Amygdala (tissue), 56 donors: ENCODE measurements at regions not wholly inside any gene's neighbourhood (a gene's known extent, or its start where the extent isn't known, plus 50 kb on each side); places are given as distances from the start of the nearest gene placed in this dataset.
"Not testable (repeated sequence)": the region's sequence is repeated elsewhere in the genome, so short reads cannot be mapped to it uniquely, and the experiment has no call there.

ENCODE experiments used
- DNase-seq, 56 donors: peaks; one replicate each; lab custom pipeline; 2025; lab: John Stamatoyannopoulos, UW

DNA sequence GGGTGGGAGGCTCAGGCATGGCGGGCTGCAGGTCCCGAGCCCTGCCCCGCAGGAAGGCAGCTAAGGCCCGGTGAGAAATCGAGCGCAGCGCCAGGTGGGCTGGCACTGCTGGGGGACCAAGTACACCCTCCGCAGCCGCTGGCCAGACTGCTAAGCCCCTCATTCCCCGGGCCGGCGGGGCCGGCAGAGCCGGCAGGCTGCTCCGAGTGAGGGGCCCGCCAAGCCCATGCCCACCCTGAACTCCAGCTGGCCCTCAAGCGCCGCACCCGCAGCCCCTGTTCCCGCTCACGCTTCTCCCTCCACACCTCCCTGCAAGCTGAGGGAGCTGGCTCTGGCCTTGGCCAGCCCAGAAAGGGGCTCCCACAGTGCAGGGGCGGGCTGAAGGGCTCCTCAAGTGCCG lies 1361.1 kb upstream of the ZEB2 start:
- not testable (repeated sequence) for DNase-seq

GRCh38 chr2:145875016-145875415 lies 1355.1 kb upstream of the ZEB2 start:
- no peak for DNase-seq

GRCh38 chr2:145874466-145874865 lies 1354.5 kb upstream of the ZEB2 start:
- DNase-seq = peak in 6 of 56 donors; percentile 1 to 16 (median 3)

DNA sequence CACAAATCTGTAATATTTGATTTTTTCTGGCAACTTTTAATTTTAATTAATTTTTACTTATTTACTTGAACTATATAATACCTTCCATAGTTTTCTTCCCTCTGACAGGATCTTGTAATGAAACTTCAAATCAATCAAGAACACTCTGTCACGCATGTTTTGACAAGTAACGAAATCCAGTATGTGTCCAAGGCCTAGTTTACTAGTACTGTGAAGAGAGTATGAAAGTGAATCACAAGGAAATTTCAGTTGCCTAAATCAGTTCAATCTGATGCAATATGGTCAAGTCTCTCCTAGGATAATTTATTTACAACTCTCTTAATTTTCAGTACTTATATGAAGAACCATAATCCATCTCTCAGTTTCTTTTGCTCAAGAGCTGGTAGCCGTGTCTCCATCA lies 1344.6 kb upstream of the ZEB2 start:
- no peak for DNase-seq

GRCh38 chr2:145861940-145862339 lies 1342.0 kb upstream of the ZEB2 start:
- DNase-seq = no peak

GRCh38 chr2:145860083-145860482 lies 1340.2 kb upstream of the ZEB2 start:
- DNase-seq = no peak

DNA sequence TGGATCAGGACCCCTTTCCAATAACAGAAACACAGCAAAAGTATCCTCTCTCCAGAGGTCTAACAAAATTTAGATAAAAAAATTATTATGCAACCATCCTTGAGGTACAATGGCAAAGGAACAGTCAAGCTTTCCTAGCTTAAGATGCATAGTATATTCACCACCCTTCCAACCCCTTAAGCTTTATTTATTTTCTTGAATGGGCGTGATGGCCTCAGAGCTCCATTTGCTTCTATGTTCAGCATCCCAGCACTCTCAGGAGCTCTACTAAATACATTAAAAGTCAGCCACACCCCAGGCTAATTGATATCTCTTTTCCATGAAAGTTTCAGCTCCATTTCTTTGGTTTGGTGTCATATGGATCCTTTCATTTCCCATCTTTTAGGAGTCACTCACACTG lies 1335.2 kb upstream of the ZEB2 start:
- no peak for DNase-seq

DNA sequence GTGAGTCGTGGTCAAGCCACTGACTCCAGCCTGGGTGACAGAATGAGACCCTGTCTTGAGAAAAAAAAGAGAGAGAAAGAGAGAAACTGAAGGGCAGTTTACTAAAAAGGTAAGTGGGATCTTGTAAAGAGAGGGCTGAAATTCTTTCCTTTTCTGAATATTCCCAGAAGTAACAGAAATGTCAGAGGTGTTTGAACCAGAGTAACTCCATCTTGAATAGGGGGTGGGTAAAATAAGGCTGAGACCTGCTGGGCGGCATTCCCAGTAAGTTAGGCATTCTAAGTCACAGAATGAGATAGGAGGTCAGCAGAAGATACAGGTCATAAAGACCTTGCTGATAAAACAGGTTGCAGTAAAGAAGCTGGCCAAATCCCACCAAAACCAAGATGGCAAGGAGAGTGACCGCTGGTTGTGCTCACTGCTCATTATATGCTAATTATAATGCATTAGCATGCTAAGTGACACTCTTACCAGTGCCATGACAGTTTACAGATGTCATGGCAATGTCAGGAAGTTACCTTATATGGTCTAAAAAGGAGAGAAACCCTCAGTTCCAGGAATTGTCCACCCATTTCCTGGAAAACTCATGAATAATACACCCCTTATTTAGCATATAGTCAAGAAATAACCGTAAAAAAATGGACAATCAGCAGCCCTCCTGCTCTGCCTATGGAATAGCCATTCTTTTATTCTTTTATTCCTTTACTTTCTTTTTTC lies 1334.3 kb upstream of the ZEB2 start:
- DNase-seq = no peak

DNA sequence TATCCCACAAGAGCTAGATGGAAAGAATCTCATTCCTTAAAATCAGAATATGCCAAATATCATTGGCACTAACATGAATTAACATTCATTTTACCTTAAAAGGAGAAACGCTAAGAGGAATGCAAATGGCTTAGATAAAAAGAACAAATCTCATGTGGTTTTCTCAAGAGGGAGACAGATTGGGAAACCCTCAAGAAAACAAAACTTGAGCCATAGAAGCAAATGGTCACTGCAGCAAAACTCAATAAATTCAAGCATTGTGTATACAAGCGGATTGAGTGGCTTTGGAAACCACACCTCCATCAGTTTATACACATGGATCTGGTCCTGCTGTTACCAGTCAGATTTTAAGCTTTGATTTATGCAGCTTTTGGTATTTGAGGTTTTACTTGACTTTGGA lies 1331.8 kb upstream of the ZEB2 start:
- DNase-seq = no peak

DNA sequence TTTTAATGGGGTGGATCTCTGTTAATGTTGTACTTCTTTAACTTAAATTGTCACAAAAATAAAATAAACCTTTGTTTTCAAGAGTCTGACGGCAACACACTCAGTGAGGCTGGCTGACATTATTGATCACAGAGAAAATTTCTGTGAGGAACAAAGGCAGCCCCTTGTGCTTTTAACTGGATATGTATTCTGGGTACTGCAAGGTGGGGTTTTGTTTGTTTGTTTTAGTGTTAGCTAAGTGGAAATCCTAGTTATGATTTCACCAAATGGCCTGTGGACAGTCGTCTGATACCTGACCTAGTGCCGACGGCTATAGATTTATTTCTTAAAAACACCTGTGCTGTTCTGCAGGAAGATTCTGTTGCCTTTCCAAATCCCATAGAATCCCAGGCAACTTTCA lies 1329.5 kb upstream of the ZEB2 start:
- no peak for DNase-seq

DNA sequence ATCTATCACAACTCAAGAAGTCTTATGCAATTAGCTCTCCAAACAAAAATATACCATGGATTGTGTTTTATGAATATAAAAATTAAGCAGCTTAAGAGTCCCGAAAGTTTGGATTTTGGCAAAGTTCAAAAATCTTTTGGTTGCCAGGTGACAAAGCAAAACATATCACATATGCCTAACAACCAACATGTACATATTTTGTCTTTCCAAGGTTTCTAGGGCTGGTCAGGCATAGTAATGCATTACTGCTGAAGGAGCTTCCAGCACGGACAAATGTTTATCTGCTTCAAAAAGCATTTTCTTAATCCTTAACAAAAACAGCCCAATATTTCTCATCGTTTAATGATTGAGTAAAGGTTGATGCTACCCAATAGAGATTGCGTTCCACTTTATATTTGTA lies 1327.1 kb upstream of the ZEB2 start:
- no peak for DNase-seq

DNA sequence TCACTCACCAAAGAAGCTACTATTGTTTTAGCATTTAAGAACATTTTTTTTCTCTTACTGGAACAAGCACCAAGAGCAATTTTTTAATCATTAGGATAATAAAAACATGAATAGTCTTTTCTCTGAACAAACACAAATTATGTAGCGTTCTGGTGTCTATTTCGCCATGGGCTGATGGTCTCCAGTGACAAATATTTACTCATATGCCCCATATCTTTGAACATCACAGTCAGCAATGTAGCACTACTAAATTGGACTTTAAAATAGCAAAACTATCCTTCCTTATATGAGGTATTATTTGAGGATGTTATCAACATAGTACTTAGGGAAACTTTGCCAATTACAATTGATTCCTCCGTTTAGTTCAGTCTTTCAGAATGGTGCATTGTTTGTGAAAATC lies 1326.0 kb upstream of the ZEB2 start:
- no peak for DNase-seq

GRCh38 chr2:145845207-145845894 lies 1325.4 kb upstream of the ZEB2 start:
- no peak for DNase-seq

DNA sequence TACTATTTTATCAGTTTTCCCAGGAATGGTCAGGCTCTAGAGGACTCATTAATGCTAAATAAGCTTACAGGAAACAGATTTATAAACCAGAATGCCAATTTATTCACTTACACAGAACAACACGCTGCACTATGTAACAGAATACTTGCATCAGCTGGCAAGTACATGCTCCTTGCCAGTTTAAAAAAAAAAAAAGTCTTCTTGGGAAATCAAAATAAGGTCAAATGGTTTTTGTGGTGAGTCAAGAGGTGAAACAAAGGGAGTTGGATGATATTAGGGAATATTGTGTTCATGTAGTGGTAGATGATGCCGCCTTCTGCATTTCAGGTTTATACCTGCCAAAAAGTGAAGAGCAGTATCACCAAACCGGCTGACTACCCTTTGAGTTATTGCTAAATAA lies 1322.1 kb upstream of the ZEB2 start:
- DNase-seq = no peak

- no peak for DNase-seq
Observed at GRCh38 chr2:145836986-145837385, 1317.1 kb upstream of the ZEB2 start.

- no peak for DNase-seq
Observed at GRCh38 chr2:145835665-145836064, 1315.7 kb upstream of the ZEB2 start.

- DNase-seq = no peak
Observed at GRCh38 chr2:145832681-145833080, 1312.8 kb upstream of the ZEB2 start.

DNA sequence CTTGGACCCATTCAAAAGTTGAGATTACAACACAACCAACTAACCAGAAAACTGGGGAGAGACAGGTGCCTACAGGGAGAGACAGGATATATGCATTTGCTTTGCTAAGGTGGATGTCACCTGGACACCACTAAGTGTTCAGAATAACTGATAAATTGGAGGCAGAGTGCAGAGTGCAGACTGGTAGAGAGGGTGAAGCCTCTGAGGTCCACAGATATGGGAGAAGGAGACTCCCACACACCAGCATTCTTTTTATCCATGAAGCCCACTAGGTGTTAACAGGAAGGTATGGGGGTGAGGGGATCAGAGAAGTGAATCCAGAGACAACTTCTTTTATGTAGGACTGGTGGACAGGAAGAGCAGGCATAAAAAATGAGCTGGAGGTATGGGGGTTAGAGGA lies 1310.0 kb upstream of the ZEB2 start:
- DNase-seq = no peak

- no peak for DNase-seq
Observed at GRCh38 chr2:145827235-145827634, 1307.3 kb upstream of the ZEB2 start.

DNA sequence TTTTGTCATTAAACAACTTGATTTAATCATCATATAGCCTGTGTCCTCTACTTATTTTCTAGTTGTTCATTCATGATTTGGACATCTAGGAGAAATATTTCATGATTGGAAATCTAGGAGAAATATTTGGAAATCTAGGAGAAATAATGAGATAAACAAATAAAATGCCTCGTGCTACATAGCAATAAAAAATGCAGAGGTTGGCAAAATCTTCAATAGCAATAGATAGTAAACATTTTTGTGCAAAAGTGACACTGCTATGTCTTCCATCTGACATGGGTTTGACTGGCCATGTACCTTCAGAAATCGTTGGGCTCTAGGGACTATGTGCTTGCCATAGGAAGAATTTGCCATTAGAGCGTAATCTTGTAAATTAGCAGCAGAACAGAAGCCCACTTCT lies 1304.5 kb upstream of the ZEB2 start:
- no peak for DNase-seq

- DNase-seq = no peak
Observed at GRCh38 chr2:145822892-145823534, 1303.1 kb upstream of the ZEB2 start.

DNA sequence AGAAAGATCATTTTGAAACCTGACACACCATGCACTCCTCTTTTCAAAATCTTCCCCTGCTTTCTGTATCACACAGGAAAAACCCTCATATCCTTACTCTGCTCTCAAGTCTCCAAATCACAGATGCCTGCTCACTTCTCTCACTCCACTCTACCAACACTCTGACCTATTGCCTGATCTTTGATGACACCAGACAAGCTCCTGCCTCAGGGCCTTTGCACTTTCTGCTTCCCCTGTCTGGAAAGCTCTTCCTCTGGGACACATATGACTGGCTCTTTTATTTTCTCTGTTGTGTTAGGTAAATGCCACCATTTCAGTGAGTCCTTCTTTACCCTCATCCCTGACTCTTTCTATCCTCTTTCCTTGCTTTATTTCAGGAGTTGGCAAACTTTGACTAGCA lies 1300.7 kb upstream of the ZEB2 start:
- DNase-seq = no peak
